ENCODE measurements at regions not wholly inside any gene's neighbourhood (a gene's known extent, or its start where the extent isn't known, plus 50 kb on each side); places are given as distances from the start of the nearest gene placed in this dataset.
"Not testable (repeated sequence)": the region's sequence is repeated elsewhere in the genome, so short reads cannot be mapped to it uniquely, and the experiment has no call there.

- DNase-seq = no peak
These were observed 259.1 kb upstream of the MINDY3 start for GRCh38 chr10:16119445-16119844.

GRCh38 chr10:16120563-16120962 is 260.3 kb upstream of the MINDY3 start:
- DNase-seq = no peak

GRCh38 chr10:16141499-16141898 is 281.2 kb upstream of the MINDY3 start:
- DNase-seq = no peak

GRCh38 chr10:16146993-16147392 is 286.7 kb upstream of the MINDY3 start:
- no peak for DNase-seq

- DNase-seq = no peak
These were observed 281.0 kb upstream of the PTER start for GRCh38 chr10:16155834-16156233.

- DNase-seq = no peak
These were observed 280.1 kb upstream of the PTER start for GRCh38 chr10:16156681-16157080.

- DNase-seq = not testable (repeated sequence)
These were observed 271.7 kb upstream of the PTER start for GRCh38 chr10:16165067-16165466.

GRCh38 chr10:16182144-16182543 is 254.7 kb upstream of the PTER start:
- no peak for DNase-seq

- no peak for DNase-seq
These were observed 254.1 kb upstream of the PTER start for GRCh38 chr10:16182688-16183087.

- no peak for DNase-seq
These were observed 252.7 kb upstream of the PTER start for GRCh38 chr10:16184096-16184597.

GRCh38 chr10:16184906-16185305 is 251.9 kb upstream of the PTER start:
- DNase-seq = no peak

- no peak for DNase-seq
These were observed 250.2 kb upstream of the PTER start for GRCh38 chr10:16186564-16186963.

- DNase-seq = no peak
These were observed 249.6 kb upstream of the PTER start for GRCh38 chr10:16187161-16187560.

- no peak for DNase-seq
These were observed 244.5 kb upstream of the PTER start for GRCh38 chr10:16192337-16192736.

GRCh38 chr10:16193241-16193640 is 243.6 kb upstream of the PTER start:
- DNase-seq = no peak

- no peak for DNase-seq
These were observed 241.5 kb upstream of the PTER start for GRCh38 chr10:16195178-16195769.

- no peak for DNase-seq
These were observed 240.9 kb upstream of the PTER start for GRCh38 chr10:16195894-16196293.

- no peak for DNase-seq
These were observed 237.6 kb upstream of the PTER start for GRCh38 chr10:16199216-16199615.

- DNase-seq = not testable (repeated sequence)
These were observed 213.2 kb upstream of the PTER start for GRCh38 chr10:16223618-16224017.

GRCh38 chr10:16227674-16228073 is 209.1 kb upstream of the PTER start:
- no peak for DNase-seq

GRCh38 chr10:16231176-16231575 is 205.6 kb upstream of the PTER start:
- DNase-seq = no peak

- peak; percentile 18 for DNase-seq
These were observed 204.9 kb upstream of the PTER start for GRCh38 chr10:16231734-16232435.

- DNase-seq = no peak
These were observed 204.4 kb upstream of the PTER start for GRCh38 chr10:16232441-16232840.

- no peak for DNase-seq
These were observed 201.9 kb upstream of the PTER start for GRCh38 chr10:16234916-16235315.

GRCh38 chr10:16242446-16242845 is 194.4 kb upstream of the PTER start:
- no peak for DNase-seq
